ENCODE measurements at regions not wholly inside any gene's neighbourhood (a gene's known extent, or its start where the extent isn't known, plus 50 kb on each side); places are given as distances from the start of the nearest gene placed in this dataset.

DNA sequence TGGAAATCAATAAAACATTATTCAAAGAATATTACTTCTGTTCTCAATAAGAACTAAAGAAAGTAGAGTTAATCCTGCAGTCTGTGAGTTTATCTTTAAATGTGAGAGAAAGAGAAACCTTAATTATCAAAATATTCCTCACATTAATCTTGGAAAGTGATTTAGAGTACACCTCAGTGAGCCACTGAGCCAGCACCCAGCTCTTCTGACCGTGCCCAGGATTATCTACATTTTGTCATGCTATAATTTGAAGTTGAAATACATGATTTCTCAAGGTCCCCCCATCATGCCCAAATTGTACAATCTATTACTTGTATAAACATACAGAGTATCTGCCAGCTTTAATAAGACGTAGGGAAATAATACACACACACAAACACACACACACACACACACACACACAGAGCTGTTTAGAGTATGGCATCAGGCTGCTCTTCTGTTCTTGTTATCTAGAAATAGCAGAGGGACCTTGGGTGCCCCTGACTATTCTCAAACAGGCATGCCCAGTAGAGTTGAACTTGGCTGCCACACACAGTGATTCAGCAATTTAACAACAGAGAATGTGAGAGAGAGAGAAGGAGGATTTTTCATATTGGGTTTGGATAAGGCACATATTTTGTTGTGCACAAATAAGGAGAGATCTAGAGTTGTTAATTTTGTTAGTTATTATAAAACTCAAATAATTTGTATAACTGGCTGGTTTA lies 74.4 kb downstream of the P2RY1 start:
- no peak for TF ChIP-seq EZH2 (IDR thresholded peaks at IDR 0.05; ENCODE audit: low read depth)
- TF ChIP-seq, protein P1, sequence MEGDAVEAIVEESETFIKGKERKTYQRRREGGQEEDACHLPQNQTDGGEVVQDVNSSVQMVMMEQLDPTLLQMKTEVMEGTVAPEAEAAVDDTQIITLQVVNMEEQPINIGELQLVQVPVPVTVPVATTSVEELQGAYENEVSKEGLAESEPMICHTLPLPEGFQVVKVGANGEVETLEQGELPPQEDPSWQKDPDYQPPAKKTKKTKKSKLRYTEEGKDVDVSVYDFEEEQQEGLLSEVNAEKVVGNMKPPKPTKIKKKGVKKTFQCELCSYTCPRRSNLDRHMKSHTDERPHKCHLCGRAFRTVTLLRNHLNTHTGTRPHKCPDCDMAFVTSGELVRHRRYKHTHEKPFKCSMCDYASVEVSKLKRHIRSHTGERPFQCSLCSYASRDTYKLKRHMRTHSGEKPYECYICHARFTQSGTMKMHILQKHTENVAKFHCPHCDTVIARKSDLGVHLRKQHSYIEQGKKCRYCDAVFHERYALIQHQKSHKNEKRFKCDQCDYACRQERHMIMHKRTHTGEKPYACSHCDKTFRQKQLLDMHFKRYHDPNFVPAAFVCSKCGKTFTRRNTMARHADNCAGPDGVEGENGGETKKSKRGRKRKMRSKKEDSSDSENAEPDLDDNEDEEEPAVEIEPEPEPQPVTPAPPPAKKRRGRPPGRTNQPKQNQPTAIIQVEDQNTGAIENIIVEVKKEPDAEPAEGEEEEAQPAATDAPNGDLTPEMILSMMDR (conservative IDR thresholded peaks at IDR 0.05) = no peak

Measured in PC-9 (cell line).